Smooth muscle cell (in vitro differentiated cells): ENCODE measurements at regions not wholly inside any gene's neighbourhood (a gene's known extent, or its start where the extent isn't known, plus 50 kb on each side); places are given as distances from the start of the nearest gene placed in this dataset.

Experiments
- DNase-seq: peaks from one replicate; lab custom pipeline; 2025; ENCODE audit not compliant: unreplicated experiment; lab: John Stamatoyannopoulos, UW
- H2AFZ ChIP-seq: fragments of 200-600 bp; sonication (generic); 2 replicates; pipeline ENCODE4 v1.6.0; 2016; ENCODE audit warnings: antibody characterized with exemption, low read depth, mild to moderate bottlenecking
- H3F3A ChIP-seq: fragments of 200-600 bp; sonication (generic); 2 replicates; pipeline ENCODE4 v1.6.0; 2017; ENCODE audit warnings: antibody characterized with exemption, low read depth
- H3K27ac ChIP-seq: fragments of 200-600 bp; sonication (generic); 2 replicates; pipeline ENCODE4 v1.5.1; 2016; ENCODE audit warnings: low read depth, mild to moderate bottlenecking
- H3K27me3 ChIP-seq: fragments of 200-600 bp; sonication (generic); 2 replicates; pipeline ENCODE4 v1.6.1; 2016; ENCODE audit warnings: low read depth, mild to moderate bottlenecking
- H3K36me3 ChIP-seq: fragments of 200-600 bp; sonication (generic); 2 replicates; pipeline ENCODE4 v1.5.1; 2016; ENCODE audit warnings: low read depth
- H3K4me1 ChIP-seq: fragments of 200-600 bp; sonication (generic); 2 replicates; pipeline ENCODE4 v1.5.1; 2016; ENCODE audit warnings: low read depth
- H3K4me2 ChIP-seq: fragments of 200-600 bp; sonication (generic); 2 replicates; pipeline ENCODE4 v1.6.0; 2016; ENCODE audit warnings: mild to moderate bottlenecking
- H3K4me3 ChIP-seq: fragments of 200-600 bp; sonication (generic); 2 replicates; pipeline ENCODE4 v1.5.1; 2016; ENCODE audit warnings: mild to moderate bottlenecking
- H3K79me2 ChIP-seq: fragments of 200-600 bp; sonication (generic); 2 replicates; pipeline ENCODE4 v1.6.0; 2016; ENCODE audit warnings: low read depth, mild to moderate bottlenecking
- H3K9ac ChIP-seq: fragments of 200-600 bp; sonication (generic); 2 replicates; pipeline ENCODE4 v1.6.0; 2016; ENCODE audit warnings: low read depth
- H3K9me3 ChIP-seq: fragments of 200-600 bp; sonication (generic); replicated peaks from 2 replicates; pipeline ENCODE4 v1.5.1; 2016; ENCODE audit warnings: low read depth
- H4K20me1 ChIP-seq: fragments of 200-600 bp; sonication (generic); 2 replicates; pipeline ENCODE4 v1.6.0; 2016; ENCODE audit warnings: low read depth
- WGBS: methylation state at CpG from one replicate; pipeline ENCODE4 v1.1.7; 2016; ENCODE audit warnings: low lambda C conversion rate; 5-methylcytosine and 5-hydroxymethylcytosine counted together
- TF ChIP-seq, protein P1 (sequence below): fragments of 200-600 bp; sonication (generic); IDR thresholded peaks from 2 replicates; pipeline ENCODE4 v1.5.1; 2017; ENCODE audit warnings: borderline replicate concordance, mild to moderate bottlenecking, antibody characterized with exemption; ENCODE audit not compliant: insufficient read depth, poor library complexity, severe bottlenecking

GRCh38 chr2:116891191-116891590 lies 923.3 kb upstream of the DDX18 start:
- H3K79me2 ChIP-seq = no peaks in the 10 kb centered on the region
- no peaks in the 10 kb centered on the region for H3K9me3 ChIP-seq
- H3K4me3 ChIP-seq = no peak overlapping the region
- no peak overlapping the region for H3K4me2 ChIP-seq
- no peak overlapping the region for H2AFZ ChIP-seq
- no peak for DNase-seq
- H3K27ac ChIP-seq = no peak overlapping the region
- TF ChIP-seq, protein P1, sequence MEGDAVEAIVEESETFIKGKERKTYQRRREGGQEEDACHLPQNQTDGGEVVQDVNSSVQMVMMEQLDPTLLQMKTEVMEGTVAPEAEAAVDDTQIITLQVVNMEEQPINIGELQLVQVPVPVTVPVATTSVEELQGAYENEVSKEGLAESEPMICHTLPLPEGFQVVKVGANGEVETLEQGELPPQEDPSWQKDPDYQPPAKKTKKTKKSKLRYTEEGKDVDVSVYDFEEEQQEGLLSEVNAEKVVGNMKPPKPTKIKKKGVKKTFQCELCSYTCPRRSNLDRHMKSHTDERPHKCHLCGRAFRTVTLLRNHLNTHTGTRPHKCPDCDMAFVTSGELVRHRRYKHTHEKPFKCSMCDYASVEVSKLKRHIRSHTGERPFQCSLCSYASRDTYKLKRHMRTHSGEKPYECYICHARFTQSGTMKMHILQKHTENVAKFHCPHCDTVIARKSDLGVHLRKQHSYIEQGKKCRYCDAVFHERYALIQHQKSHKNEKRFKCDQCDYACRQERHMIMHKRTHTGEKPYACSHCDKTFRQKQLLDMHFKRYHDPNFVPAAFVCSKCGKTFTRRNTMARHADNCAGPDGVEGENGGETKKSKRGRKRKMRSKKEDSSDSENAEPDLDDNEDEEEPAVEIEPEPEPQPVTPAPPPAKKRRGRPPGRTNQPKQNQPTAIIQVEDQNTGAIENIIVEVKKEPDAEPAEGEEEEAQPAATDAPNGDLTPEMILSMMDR = no peak
- WGBS = 53% methylated on average over 1 of the region's 1 CpG
- no peaks in the 10 kb centered on the region for H3K27me3 ChIP-seq
- H4K20me1 ChIP-seq = no peaks in the 10 kb centered on the region
- no peak overlapping the region for H3K9ac ChIP-seq
- H3K36me3 ChIP-seq = no peaks in the 10 kb centered on the region
- H3K4me1 ChIP-seq = no peaks in the 10 kb centered on the region
- no peaks in the 10 kb centered on the region for H3F3A ChIP-seq

DNA sequence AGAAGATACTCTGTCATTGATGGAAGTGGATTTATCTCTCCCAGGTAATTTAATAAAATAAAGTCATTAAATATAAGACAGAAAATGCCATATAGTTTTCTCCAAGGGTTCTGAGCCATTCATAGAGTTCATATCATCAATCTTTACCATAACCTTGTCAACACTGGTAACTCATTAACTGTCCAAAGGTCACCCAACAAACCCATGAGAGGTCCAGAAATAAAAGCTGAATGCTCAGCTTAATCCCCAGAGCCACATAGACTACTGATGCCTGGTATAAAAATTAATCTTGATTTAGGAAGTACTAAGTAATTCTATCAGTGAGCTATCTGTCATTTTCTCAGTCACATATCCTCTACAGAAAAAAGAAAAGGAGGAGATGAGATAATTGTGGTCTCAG lies 903.0 kb upstream of the DDX18 start:
- no peaks in the 10 kb centered on the region for H3K79me2 ChIP-seq
- no peak overlapping the region for H3K27ac ChIP-seq
- no peak for DNase-seq

DNA sequence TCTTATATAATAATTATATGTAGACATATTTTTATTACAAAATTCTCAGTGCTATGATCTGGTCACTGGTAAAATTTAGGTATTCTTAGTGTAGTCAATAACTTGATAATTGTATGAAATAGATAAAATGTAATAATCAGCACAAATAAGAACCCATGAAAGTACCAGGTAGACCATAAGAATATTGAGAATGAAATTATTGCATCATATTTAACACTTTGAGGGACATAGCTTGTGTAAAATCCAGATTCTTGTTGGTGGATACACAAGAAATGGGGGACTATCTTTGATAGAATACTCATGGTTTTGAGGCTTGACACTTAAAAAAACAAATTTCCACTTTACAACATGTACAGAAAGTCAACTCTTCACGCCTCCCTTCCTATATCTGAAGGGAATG lies 898.8 kb upstream of the DDX18 start:
- H3K79me2 ChIP-seq = no peaks in the 10 kb centered on the region
- H3K27ac ChIP-seq = no peak overlapping the region
- no peak overlapping the region for H3K4me3 ChIP-seq
- no peaks in the 10 kb centered on the region for H3K36me3 ChIP-seq
- H3K4me1 ChIP-seq = no peaks in the 10 kb centered on the region
- H3K9ac ChIP-seq = no peak overlapping the region
- TF ChIP-seq, protein P1 = no peak
- no peaks in the 10 kb centered on the region for H3K9me3 ChIP-seq
- H2AFZ ChIP-seq = no peak overlapping the region
- H3F3A ChIP-seq = no peaks in the 10 kb centered on the region
- no peaks in the 10 kb centered on the region for H3K27me3 ChIP-seq
- no peaks in the 10 kb centered on the region for H4K20me1 ChIP-seq
- 100% methylated on average over 1 of the region's 1 CpG for WGBS
- DNase-seq = no peak
- H3K4me2 ChIP-seq = no peak overlapping the region

More for the DNA sequence above, 903.0 kb upstream of the DDX18 start:
- Histone ChIP-seq H3K9ac (no peak overlapping the region), H4K20me1 (no peaks in the 10 kb centered on the region), H2AFZ (no peak overlapping the region), H3K27me3 (no peaks in the 10 kb centered on the region), H3K9me3 (no peaks in the 10 kb centered on the region), H3K4me2 (no peak overlapping the region), H3K36me3 (no peaks in the 10 kb centered on the region), H3F3A (no peaks in the 10 kb centered on the region), H3K4me1 (no peaks in the 10 kb centered on the region), H3K4me3 (no peak overlapping the region)
- TF ChIP-seq, protein P1 = no peak

DNA sequence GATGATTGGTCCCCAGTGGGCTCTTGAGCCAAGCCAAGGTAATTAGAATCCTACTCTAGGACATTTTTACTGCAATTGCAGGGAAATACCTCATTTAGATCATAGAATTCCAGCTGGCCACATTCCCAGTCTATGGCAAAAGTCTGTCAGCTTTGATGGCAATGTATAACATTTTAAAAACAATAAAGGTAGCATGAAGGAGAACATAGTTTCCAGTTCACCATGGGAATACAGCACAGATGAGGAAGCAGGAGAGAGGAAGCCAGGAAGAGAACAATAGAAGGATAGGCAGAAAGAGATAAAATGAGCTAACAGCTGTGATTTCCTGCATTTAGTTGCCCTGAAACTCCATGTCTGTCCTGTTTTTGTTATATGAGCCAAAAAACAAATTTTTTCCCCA lies 897.3 kb upstream of the DDX18 start:
- DNase-seq = no peak
- H2AFZ ChIP-seq = no peak overlapping the region
- H3K27ac ChIP-seq = no peak overlapping the region

More for the DNA sequence above, 897.3 kb upstream of the DDX18 start:
- no peaks in the 10 kb centered on the region for H3K4me1 ChIP-seq
- H3K4me3 ChIP-seq = no peak overlapping the region
- no peaks in the 10 kb centered on the region for H3F3A ChIP-seq
- no peak overlapping the region for H3K4me2 ChIP-seq
- no peaks in the 10 kb centered on the region for H3K36me3 ChIP-seq
- no peaks in the 10 kb centered on the region for H4K20me1 ChIP-seq
- TF ChIP-seq, protein P1 = no peak
- no peaks in the 10 kb centered on the region for H3K79me2 ChIP-seq
- H3K9me3 ChIP-seq = no peaks in the 10 kb centered on the region
- no peaks in the 10 kb centered on the region for H3K27me3 ChIP-seq
- no peak overlapping the region for H3K9ac ChIP-seq
